Stimulated activated effector memory CD8-positive, alpha-beta T cell treated with anti-CD3 and anti-CD28 coated beads, Interleukin-12 subunit alpha, Interleukin-12 subunit beta, amount 100 ng/mL, for 72 hours (primary cell): ENCODE measurements at regions not wholly inside any gene's neighbourhood (a gene's known extent, or its start where the extent isn't known, plus 50 kb on each side); places are given as distances from the start of the nearest gene placed in this dataset.

ENCODE experiments used
- ATAC-seq: fragments of 150-1000 bp; cut with Tn5 transposase; 2 replicates; pipeline ENCODE4 v1.10.0; 2021
- DNase-seq, 2 donors: peaks; one replicate each; pipeline ENCODE4 v3.0.0; 2021 to 2022; ENCODE audit warnings: low spot score in 2 of 2
- H3K27ac Mint-ChIP-seq: one replicate; pipeline ENCODE4 v1.8.0; 2022; ENCODE audit warnings: mild to moderate bottlenecking, mixed read lengths
- H3K36me3 Mint-ChIP-seq: one replicate; pipeline ENCODE4 v1.8.0; 2022; ENCODE audit warnings: mild to moderate bottlenecking, mixed read lengths
- H3K4me1 Mint-ChIP-seq: one replicate; pipeline ENCODE4 v1.8.0; 2022; ENCODE audit warnings: mixed read lengths
- H3K4me3 Mint-ChIP-seq: one replicate; pipeline ENCODE4 v1.8.0; 2022; ENCODE audit warnings: mild to moderate bottlenecking, mixed read lengths
- H3K9me3 Mint-ChIP-seq: one replicate; pipeline ENCODE4 v1.8.0; 2022; ENCODE audit warnings: mixed read lengths

DNA sequence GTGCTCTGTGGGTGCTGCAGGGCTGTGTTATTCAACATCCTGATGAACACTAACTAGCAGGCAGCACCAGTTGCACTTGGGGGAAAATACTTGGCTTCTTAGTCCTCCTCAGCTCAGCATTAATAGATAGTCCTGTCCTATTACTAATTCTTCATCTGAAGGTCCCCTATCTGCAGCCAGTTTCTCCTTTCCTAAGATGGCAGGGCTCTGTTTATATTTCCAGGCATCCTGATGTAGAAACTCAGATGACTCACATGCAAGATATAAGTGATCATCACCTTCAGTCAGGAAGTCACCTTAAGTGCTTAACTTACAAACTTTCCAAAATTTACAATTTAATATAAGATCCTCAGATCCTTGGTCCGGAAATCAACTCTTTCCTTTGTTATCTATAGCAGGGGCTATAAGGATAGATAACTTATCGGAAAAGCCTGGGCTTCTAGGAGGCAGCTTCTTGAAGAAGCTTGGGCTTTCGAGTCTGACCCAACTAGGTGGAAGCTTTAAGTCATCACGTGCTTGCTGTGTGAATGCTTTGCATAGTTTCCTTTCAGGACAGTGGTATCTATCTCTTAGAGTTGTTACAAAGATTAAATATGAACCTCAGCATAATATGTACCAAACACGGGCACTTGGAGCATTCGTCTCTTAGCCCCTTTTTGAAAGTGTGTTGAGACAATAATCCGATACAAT is 181.0 kb upstream of the GRIP1 start:
- ATAC-seq (no peak), DNase-seq (no peak)
- no peaks in the 10 kb centered on the region for H3K36me3 Mint-ChIP-seq
- no peak overlapping the region for H3K27ac Mint-ChIP-seq
- H3K4me3 Mint-ChIP-seq, result no peak overlapping the region
- H3K4me1 Mint-ChIP-seq, result no peaks in the 10 kb centered on the region
- no peaks in the 10 kb centered on the region for H3K9me3 Mint-ChIP-seq

DNA sequence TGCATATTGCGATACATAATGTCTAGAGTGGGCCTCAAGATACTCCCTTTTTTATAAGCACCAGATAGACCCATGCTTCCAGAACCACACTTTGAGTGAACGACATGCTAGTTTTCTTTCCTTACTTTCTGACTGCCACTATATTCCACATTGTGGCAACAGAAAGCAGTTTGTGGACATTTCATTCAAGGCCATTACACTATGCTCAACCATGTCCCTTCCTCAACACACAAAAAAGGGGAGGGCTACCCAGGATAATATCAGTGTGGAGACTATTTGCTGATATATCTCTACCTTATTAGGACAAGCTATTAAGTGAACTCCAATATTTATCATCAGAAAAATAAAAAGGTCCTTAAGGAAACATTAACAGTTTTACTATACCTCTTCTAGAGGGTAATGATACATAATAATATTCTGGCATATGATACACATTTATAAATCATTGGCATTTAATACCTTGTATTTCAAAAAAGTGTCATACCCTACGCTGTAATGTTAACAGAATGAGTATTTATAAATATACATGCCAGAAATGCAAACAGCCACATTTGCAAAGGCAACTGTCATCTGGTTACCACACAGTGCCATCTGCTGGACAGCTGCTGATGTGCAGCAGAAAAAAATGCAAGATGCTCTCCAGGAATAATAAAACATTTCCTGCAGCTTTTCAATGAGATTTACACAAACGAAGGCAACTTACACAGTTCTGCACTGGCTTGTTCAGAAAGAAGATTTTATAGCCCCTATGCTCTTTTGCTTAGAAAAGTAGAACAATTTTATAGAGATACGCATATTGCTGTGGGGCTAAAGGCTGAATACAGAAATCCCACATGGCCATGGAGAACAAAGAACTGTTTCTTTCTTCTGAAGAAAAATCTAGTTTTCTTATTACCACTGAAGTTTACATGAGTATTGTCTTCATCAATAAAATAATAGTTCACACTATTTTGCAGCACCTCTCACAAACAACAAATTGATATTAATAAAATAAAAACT is 182.2 kb upstream of the GRIP1 start:
- no peak for ATAC-seq
- Mint-ChIP-seq H3K27ac (no peak overlapping the region), H3K4me1 (no peaks in the 10 kb centered on the region)

DNA sequence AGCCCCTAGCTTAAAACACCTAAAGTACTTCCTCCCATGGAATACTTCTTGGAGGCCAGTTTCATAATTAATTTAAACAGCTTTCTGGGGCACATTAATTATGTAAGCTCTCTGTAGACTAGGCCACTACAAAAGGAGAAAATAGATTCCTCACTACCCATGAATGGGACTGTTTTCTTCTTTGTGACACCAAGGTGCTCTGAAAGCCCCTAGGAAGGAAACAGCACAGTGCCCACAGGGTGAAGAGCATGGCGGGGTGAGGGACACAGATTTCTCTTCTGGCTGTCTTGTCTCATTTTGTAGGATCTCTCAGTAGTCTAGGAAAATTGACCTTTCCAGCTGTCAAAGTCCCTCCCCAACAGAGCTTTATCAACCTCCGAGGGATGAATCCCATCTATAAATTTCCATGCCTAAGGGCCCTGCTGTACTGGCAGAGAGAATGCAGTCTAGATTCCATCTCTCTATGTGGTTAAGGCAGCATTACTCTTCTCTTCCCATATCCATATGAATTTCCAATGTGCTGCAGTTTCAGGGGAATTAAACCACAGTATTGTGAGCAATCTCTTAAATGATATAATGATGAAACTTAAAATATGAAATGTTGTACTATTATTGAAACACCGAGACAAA is 183.6 kb upstream of the GRIP1 start:
- no peaks in the 10 kb centered on the region for H3K9me3 Mint-ChIP-seq
- DNase-seq (no peak), ATAC-seq (no peak)
- no peak overlapping the region for H3K4me3 Mint-ChIP-seq
- H3K36me3 Mint-ChIP-seq, result no peaks in the 10 kb centered on the region
- H3K4me1 Mint-ChIP-seq, result no peaks in the 10 kb centered on the region
- H3K27ac Mint-ChIP-seq, result no peak overlapping the region

More for the DNA sequence above, 182.2 kb upstream of the GRIP1 start:
- Mint-ChIP-seq H3K9me3 (no peaks in the 10 kb centered on the region), H3K4me3 (no peak overlapping the region), H3K36me3 (no peaks in the 10 kb centered on the region)
- DNase-seq, result peak; percentile 35 to 66

DNA sequence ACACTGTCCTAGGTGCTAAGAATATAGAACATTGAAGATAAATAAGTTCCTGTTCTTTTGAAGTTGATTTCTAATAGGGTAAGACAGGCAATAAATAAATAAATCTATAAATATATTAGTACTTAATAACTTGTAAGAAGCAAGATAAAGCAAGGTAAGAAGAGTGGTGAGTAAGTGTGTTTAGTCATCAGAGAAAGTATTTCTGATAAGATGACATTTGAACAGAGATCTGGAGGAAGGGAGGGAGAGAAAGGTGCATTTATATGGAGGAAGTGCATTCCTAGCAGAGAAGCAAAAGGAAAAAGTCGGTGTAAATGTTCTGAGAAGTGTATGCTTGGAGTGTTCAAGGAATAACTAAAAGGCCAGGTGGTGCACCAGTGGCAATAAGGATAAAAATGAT is 184.4 kb upstream of the GRIP1 start:
- Mint-ChIP-seq H3K27ac (no peak overlapping the region), H3K4me3 (no peak overlapping the region), H3K9me3 (no peaks in the 10 kb centered on the region), H3K36me3 (no peaks in the 10 kb centered on the region), H3K4me1 (no peaks in the 10 kb centered on the region)
- DNase-seq (no peak), ATAC-seq (no peak)

DNA sequence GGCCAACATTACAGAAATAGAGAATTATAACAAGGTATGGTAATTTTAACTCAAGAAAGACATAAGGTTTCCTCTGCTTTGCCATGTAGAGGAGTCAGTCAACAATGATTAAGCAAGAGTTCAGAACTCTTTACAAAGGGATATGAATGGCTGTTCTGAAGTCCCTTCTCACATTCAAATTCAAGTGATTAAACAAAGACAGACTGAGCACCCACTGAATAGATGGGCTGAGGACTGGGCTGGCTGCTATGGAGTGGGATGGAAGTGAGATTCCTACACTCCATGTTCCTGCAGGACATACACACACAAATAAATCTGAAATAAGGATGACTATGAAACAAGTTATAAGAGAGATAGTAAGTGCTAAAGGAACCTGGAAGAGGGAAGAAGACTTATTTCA is 199.0 kb upstream of the GRIP1 start:
- Mint-ChIP-seq H3K27ac (no peak overlapping the region), H3K4me1 (no peaks in the 10 kb centered on the region)
- no peak for ATAC-seq

DNA sequence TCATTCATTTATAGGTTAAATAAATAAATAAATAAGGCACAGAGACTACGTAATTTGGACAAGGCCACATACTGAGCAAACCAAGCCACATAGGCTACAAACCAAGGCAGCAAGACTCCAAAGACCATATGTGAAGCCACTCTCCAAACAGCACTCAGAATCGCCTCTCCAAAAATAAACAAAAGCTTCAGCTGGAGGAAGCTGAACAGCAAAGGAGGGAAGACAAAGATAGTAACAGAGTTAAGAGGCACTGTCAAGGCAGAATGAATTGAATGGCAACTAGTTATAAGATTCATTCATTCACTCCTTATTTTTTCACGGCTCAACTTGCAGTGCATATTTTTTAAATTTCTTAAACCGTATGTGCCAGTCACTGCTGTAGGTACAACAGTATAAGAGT is 200.5 kb upstream of the GRIP1 start:
- no peak for ATAC-seq

More for the DNA sequence above, 199.0 kb upstream of the GRIP1 start:
- Mint-ChIP-seq H3K4me3 (no peak overlapping the region), H3K36me3 (no peaks in the 10 kb centered on the region), H3K9me3 (no peaks in the 10 kb centered on the region)
- DNase-seq, result no peak

DNA sequence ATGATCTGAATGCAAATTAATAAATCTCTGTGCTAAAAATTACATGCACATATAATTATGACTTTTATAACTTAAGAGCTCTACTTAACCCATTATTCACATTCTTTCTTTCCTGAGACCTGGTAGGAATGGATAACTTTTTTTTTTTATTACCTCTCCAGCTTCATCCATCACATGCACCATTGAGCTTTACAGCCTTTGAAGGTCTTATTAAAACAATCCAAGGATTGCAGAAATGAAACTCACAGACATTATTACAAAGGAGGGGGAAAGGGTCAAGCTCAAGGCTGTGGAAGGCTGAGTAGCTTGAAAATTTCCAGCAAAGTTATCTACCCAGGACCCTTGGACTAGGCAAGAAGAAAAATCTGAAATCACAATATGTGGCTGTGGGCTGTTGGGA is 202.5 kb upstream of the GRIP1 start:
- Mint-ChIP-seq H3K4me1 (no peaks in the 10 kb centered on the region), H3K4me3 (no peak overlapping the region)

More for the DNA sequence above, 200.5 kb upstream of the GRIP1 start:
- Mint-ChIP-seq H3K9me3 (no peaks in the 10 kb centered on the region), H3K4me1 (no peaks in the 10 kb centered on the region), H3K36me3 (no peaks in the 10 kb centered on the region), H3K4me3 (no peak overlapping the region), H3K27ac (no peak overlapping the region)
- DNase-seq, result no peak

DNA sequence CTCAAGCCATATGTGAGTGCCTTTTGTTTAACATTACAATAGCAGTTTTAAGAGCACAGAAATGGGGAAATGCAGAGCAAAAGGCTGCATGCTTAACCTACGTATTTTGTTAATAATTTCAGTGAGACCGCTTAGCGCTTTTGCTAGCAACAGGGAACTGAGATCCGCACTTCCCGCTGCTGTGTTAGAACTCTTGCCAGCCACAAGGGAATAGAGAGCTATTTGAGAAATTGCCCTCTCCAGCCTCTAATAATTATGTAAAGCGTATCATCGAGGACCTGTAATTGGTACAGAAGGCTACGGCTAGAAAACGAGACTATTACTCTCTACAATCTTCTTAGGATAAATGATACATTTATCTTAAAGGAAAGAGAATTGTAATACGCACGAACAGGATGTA is 205.2 kb upstream of the GRIP1 start:
- no peaks in the 10 kb centered on the region for H3K4me1 Mint-ChIP-seq
- no peaks in the 10 kb centered on the region for H3K9me3 Mint-ChIP-seq
- DNase-seq (no peak), ATAC-seq (no peak)
- no peak overlapping the region for H3K27ac Mint-ChIP-seq
- no peaks in the 10 kb centered on the region for H3K36me3 Mint-ChIP-seq
- no peak overlapping the region for H3K4me3 Mint-ChIP-seq

More for the DNA sequence above, 202.5 kb upstream of the GRIP1 start:
- H3K27ac Mint-ChIP-seq, result no peak overlapping the region
- no peaks in the 10 kb centered on the region for H3K36me3 Mint-ChIP-seq
- ATAC-seq, result no peak
- no peaks in the 10 kb centered on the region for H3K9me3 Mint-ChIP-seq
- no peak for DNase-seq

DNA sequence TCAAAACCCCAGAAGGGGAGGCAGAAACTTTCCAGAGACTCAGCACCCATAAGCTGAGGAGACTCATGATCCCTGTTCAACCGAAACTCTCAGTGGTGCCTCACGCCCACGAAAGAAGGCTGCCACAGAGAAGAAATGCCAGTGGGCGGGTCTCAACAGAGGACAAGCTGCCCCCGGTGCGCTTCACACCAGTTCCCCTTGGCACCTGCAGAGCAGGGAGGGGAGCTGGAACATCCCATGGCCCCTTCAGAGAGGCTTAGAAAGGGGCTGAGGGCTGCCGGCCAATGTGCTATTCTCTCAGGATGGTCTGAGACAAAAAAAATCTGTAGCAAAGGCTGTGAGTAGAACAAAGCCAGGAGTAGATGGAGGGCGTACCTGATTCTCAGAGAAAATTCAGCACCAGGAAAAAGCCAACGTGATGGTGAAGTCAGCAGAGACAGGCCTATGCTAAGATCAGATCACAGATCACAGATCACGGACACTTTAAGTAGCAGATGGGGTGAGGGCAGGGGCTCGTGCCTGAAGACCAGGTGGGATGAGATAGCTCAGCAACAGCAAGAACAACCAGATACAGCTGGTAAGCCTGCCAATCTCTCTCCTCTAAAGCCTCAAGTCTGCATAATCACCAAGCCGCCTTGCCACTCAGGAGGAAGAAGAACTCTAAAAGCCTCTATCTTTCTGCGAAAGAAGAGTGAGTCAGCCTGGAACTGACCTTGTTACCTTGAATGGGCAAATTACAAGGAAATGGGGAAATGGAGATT is 206.4 kb upstream of the GRIP1 start:
- ATAC-seq (no peak), DNase-seq (no peak)
- Mint-ChIP-seq H3K27ac (no peak overlapping the region), H3K4me1 (no peaks in the 10 kb centered on the region), H3K36me3 (no peaks in the 10 kb centered on the region), H3K9me3 (no peaks in the 10 kb centered on the region), H3K4me3 (no peak overlapping the region)

DNA sequence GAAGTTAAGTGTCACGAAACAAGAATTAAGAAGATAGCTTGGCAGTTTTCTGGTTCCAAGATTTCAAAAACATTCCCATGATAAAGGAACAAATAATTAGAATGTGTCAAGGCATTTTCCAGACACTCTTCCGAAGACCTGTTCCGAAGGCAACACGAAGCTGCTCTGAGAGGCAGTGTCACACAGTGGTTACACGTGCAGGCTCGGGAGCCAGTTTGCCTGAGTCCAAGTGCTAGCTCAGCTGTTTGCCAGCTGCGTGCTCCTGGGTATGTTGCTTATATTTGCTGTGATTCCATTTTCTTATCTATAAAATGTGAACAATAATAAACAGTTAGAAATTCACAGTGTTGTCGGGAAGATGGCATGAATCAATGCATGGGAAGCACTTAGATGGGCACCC is 217.9 kb upstream of the GRIP1 start:
- H3K36me3 Mint-ChIP-seq, result no peaks in the 10 kb centered on the region
- peaks cover 12% of the 10 kb centered on the region for H3K4me1 Mint-ChIP-seq
- H3K27ac Mint-ChIP-seq, result no peak overlapping the region
- ATAC-seq (no peak), DNase-seq (no peak)
- no peak overlapping the region for H3K4me3 Mint-ChIP-seq
- H3K9me3 Mint-ChIP-seq, result no peaks in the 10 kb centered on the region

DNA sequence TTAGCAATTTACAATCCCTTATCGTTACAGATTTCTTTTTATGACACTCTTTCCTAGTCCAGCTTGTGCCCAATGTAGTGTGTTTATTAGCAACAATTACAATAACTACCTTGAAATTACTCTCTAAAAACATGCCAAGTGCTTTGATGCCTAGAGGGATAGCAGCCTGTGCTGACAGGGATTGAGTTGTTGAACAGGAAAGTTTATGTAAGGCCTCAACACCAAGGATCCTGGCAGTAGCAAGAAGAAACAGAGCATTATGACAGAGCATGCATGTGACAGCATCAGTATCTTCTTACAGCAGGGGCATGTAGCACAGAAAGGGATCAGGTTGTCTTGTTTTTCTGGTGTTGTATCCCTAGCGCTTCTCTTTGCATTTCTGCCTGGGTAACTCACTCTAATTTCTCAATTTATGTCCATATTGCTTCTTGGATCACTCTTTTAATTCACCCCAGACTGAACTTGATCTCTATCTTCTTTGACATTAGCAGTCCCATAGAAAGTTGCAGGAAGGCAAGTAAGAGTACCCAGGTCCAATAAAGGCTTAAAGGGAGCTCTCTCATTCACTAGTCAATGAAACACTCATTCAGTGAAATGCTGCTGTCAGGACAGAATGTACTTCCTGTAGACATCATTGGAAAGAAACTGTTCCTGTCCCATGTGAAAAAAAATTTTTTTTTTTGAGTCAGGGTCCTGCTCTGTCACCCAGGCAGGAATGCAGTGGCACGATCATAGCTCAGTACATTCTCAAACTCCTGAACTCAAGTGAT is 220.0 kb upstream of the GRIP1 start:
- no peaks in the 10 kb centered on the region for H3K9me3 Mint-ChIP-seq

DNA sequence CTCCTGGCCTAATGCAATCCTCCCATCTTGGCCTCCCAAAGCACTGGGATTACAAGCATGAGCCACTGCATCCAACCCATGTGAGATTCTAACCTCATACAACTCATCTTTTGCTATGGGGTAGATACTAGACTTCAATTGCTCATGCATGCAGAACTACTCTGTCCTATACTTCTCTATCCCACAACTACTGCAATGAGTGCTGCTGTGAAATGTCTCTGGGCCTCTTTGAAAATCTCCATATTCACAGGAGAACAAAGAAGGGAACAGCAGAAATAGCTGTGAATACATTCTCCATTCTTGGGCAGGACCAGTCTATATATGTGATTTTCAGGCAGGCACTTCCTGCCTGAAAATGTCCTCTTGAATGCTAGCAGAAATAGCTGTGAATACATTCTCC is 220.7 kb upstream of the GRIP1 start:
- no peak overlapping the region for H3K27ac Mint-ChIP-seq
- DNase-seq (no peak), ATAC-seq (peak; percentile 51)
- peaks cover 12% of the 10 kb centered on the region for H3K4me1 Mint-ChIP-seq
- no peak overlapping the region for H3K4me3 Mint-ChIP-seq
- no peaks in the 10 kb centered on the region for H3K36me3 Mint-ChIP-seq
- H3K9me3 Mint-ChIP-seq, result no peaks in the 10 kb centered on the region

More for the DNA sequence above, 220.0 kb upstream of the GRIP1 start:
- DNase-seq (no peak), ATAC-seq (no peak)
- H3K4me1 Mint-ChIP-seq, result peaks cover 12% of the 10 kb centered on the region
- no peak overlapping the region for H3K27ac Mint-ChIP-seq
- H3K4me3 Mint-ChIP-seq, result no peak overlapping the region
- H3K36me3 Mint-ChIP-seq, result no peaks in the 10 kb centered on the region

DNA sequence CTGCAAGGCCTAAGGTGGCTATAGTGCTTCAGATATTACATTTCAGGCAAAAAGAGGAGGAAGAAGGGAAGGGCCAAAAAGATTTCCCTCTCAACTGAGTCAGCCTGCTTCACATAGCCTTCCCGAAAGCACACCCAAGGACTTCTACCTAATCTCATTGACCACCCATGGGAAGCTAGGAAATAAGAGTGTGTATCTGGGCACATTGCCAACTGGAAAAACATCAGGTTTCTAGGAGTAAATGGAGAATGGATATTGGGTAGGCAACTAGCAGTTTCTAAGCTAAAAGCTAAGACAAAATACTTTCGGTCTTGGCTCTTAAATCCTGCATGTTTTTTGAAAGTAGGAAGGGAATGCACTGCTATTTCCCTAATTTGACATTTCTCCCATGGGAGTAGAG is 221.7 kb upstream of the GRIP1 start:
- Mint-ChIP-seq H3K36me3 (no peaks in the 10 kb centered on the region), H3K27ac (no peak overlapping the region), H3K4me1 (peaks cover 12% of the 10 kb centered on the region), H3K9me3 (no peaks in the 10 kb centered on the region), H3K4me3 (no peak overlapping the region)
- no peak for DNase-seq
- no peak for ATAC-seq

DNA sequence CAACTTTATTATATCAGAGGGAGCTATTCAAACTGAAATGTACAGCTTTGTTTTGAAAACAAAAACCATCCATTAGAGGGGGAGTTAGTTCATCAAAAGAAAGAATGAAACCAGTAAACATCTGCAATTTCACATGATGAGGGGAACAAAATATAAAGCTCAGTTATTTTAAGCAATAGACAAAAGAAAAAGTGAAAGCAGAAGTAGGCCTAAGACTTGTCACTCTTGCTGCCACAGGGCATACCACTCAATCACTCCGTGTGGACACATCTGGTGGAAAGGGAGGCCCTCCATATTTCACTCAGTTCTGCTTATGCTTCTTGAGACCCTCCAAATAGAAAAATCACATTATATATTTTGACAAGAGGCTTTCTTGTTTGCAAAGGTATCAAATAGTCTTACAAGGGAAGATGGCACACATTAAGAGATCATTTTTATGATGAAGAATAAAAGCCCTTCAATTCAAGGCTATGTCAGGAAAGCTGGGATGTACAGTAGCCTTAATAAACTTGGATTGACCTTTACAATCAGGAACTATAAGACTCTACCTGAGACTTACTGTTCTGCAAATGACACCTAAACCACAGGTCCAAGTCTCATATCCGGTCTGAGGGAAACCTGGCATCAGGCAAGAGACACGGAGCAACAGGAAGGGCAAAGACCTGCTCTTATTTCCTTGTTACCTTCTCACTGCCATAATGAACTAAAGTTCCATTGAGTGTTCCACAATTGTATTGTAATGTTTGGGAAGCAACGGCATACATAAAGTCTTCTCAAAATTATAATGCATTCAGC is 222.5 kb upstream of the GRIP1 start:
- H3K9me3 Mint-ChIP-seq, result no peaks in the 10 kb centered on the region
- no peaks in the 10 kb centered on the region for H3K36me3 Mint-ChIP-seq
- H3K4me3 Mint-ChIP-seq, result no peak overlapping the region
- ATAC-seq (peak; percentile 45), DNase-seq (no peak)
- no peak overlapping the region for H3K27ac Mint-ChIP-seq
- H3K4me1 Mint-ChIP-seq, result peaks cover 12% of the 10 kb centered on the region
